ENCODE measurements at regions not wholly inside any gene's neighbourhood (a gene's known extent, or its start where the extent isn't known, plus 50 kb on each side); places are given as distances from the start of the nearest gene placed in this dataset.
"Not testable (repeated sequence)": the region's sequence is repeated elsewhere in the genome, so short reads cannot be mapped to it uniquely, and the experiment has no call there.

DNA sequence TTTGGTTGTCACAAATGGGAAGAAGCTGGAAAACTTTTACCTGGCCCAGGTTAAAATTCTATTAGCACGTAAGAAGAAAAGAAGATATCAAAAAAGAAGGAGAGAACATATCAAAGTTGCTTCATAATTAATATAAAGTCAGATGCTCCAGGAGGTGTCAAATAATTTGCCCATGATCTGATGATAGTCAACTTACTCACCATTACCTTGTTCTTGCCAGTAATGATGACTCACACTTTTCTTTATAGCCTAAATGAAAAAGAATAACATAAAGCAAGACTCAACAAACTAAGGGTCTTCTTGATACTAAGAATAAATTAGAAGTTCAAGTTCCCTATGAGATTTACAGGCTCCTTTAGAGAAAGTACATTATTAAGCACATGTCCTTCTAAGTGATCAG is 580.4 kb downstream of the TTLL7 start:
- Histone ChIP-seq H3K27me3 (no peaks in the 10 kb centered on the region), H3K36me3 (no peaks in the 10 kb centered on the region), H3K4me3 (no peak overlapping the region), H3K4me1 (no peaks in the 10 kb centered on the region), H3K27ac (no peak overlapping the region), H3K9me3 (no peaks in the 10 kb centered on the region)
- TF ChIP-seq, protein P1, sequence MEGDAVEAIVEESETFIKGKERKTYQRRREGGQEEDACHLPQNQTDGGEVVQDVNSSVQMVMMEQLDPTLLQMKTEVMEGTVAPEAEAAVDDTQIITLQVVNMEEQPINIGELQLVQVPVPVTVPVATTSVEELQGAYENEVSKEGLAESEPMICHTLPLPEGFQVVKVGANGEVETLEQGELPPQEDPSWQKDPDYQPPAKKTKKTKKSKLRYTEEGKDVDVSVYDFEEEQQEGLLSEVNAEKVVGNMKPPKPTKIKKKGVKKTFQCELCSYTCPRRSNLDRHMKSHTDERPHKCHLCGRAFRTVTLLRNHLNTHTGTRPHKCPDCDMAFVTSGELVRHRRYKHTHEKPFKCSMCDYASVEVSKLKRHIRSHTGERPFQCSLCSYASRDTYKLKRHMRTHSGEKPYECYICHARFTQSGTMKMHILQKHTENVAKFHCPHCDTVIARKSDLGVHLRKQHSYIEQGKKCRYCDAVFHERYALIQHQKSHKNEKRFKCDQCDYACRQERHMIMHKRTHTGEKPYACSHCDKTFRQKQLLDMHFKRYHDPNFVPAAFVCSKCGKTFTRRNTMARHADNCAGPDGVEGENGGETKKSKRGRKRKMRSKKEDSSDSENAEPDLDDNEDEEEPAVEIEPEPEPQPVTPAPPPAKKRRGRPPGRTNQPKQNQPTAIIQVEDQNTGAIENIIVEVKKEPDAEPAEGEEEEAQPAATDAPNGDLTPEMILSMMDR (IDR thresholded peaks at IDR 0.05): no peak
- ATAC-seq (no peak), DNase-seq (no peak)
- intact Hi-C loops (cut with DNase I): no loop called here

DNA sequence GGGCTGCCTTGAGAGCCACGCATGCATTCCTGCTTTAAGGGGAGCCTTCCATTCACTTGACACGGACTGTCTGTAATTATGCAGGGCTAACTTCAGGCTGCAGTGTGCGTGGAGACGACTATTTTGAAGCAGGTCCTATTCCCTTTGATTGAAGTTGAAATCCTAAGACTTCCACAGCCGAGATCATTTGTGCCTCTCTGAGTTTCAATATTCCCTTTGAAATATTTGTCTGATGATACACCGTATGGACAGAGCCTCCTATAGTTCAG is 585.2 kb downstream of the TTLL7 start:
- intact Hi-C loops (cut with DNase I); H3K27ac ChIP-seq; H3K4me1 ChIP-seq; DNase-seq; ATAC-seq; H3K27me3 ChIP-seq; H3K36me3 ChIP-seq; H3K9me3 ChIP-seq; H3K4me3 ChIP-seq: not testable (repeated sequence)

DNA sequence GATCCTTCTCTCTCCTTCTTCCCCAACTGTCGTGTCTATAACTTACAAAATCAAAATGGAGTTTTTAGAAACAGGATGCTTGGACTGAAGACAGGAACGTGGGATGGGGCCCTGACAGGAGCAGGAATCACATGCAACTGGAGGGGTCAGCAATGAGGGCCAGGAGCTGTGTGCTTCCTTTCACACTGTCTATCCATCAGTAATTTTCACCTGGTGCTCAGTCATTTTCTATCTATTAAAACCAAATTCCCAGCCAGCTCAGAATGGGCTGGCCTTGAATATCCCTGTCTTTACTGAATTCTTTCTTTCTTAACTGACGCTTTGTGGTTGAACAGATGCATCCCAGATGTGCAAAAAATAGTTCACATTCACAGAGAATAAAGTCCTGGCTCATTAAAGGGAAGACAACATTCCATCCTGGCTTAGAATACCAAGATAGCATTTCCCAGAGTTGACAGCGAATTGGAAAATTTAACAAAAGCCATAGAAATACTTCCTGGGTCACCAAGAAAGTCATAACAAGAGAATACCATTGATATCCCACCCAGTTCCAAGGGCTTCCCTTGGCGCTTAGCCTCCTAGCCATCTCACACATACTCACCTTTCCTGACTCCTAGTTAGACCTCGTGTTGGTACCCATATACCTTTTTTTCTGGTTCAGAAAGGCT is 588.1 kb downstream of the TTLL7 start:
- DNase-seq; H3K4me3 ChIP-seq; H3K36me3 ChIP-seq; H3K9me3 ChIP-seq; intact Hi-C loops (cut with DNase I); H3K27me3 ChIP-seq; H3K4me1 ChIP-seq; ATAC-seq; H3K27ac ChIP-seq: not testable (repeated sequence)

DNA sequence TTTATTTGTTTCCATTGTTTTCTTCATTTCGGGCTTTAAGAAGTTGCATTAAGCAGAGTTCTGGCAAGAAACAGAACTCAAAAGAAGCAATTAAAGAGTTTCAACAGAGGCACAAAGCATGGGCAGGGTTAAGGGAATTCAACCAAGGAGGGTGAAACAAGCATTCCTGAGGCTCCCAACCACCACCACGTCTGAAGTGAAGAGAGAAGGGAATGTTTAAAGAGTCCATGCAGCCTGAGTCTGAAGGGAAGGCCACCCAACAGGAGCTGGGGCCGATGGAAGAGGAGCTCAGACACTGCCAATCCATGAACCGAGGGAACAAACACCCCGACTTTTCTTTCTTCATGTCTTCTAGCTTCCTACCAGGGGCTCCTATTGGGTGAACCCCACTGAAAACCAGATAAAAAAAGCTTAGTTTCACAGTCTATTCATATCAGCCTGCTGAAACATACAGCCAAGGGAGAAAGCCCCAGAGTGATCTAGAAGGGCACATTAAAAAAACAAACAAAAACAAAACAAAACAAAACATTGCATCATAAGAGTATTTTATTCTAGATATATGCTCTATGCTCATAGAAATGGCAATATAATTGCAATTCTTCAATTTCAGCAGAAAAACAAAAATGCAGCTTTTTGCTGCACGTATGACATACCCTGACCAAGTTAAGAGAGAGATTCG is 592.1 kb downstream of the TTLL7 start:
- H3K27me3 ChIP-seq; H3K4me1 ChIP-seq; H3K9me3 ChIP-seq; intact Hi-C loops (cut with DNase I); DNase-seq; H3K36me3 ChIP-seq; H3K27ac ChIP-seq; H3K4me3 ChIP-seq: not testable (repeated sequence)
- ATAC-seq: peak; percentile 52

DNA sequence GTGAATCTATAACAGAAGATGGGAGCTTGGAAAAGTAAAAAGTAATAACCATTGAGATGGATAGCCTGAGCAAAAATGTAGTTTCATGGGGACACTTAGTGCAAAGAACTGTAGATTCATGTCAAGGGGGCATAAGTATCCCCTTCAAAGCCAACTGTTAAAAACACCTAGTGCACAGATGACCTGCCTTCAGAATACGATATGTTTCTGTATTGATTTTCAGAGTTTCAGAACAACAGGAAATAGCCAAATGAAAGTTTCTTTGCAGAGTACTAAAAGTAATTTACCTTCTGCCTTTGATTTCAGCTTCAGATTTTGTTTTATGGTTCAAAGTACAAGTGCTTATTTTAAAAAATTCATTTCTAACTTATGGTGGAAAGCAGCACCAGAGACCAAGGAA is 593.1 kb downstream of the TTLL7 start:
- H3K9me3 ChIP-seq; H3K27ac ChIP-seq; H3K27me3 ChIP-seq; H3K36me3 ChIP-seq; intact Hi-C loops (cut with DNase I); H3K4me1 ChIP-seq; DNase-seq; H3K4me3 ChIP-seq; ATAC-seq: not testable (repeated sequence)

DNA sequence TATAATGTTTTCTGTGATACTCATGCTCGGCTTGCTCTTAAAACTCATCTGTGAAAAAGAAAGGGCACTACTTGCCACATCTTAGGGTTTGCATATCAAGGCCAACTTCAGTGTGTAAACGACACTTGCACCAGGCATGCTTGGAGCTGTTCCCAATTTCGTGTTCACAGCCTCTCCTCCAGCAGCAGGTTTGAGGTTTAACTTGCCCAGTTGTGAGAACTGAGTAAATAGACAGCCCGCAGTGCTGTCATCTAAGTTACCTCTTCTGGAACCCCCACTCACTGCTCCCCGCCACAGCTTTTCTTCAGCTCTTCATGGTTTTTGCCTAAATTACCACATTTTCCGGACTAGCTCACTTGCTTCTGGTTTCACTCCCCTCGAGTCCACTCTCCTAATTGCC is 595.4 kb downstream of the TTLL7 start:
- H3K4me3 ChIP-seq; H3K36me3 ChIP-seq; H3K27ac ChIP-seq; DNase-seq; intact Hi-C loops (cut with DNase I); H3K27me3 ChIP-seq; H3K9me3 ChIP-seq; H3K4me1 ChIP-seq: not testable (repeated sequence)
- peak; percentile 65 for ATAC-seq

DNA sequence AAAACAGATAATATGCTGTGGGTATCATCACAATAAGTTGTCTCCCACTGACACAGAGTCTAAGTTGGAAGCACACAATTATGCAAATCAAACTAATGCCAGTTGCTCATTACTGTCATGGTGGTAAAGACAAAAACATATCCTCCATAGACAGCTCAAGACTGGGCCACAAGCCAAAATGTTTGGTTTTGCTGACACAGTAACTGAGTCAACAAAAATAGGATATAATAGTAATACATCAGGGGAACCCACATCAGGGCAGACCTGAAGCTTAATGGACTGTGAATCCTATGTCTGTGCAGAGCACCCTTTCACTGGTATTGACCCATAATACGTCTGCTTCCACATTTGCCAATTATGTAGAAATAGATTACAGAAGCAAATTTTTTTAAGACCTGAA is 597.8 kb downstream of the TTLL7 start:
- H3K27ac ChIP-seq; H3K4me3 ChIP-seq; H3K36me3 ChIP-seq; H3K9me3 ChIP-seq; H3K27me3 ChIP-seq; intact Hi-C loops (cut with DNase I); H3K4me1 ChIP-seq; ATAC-seq; DNase-seq: not testable (repeated sequence)

DNA sequence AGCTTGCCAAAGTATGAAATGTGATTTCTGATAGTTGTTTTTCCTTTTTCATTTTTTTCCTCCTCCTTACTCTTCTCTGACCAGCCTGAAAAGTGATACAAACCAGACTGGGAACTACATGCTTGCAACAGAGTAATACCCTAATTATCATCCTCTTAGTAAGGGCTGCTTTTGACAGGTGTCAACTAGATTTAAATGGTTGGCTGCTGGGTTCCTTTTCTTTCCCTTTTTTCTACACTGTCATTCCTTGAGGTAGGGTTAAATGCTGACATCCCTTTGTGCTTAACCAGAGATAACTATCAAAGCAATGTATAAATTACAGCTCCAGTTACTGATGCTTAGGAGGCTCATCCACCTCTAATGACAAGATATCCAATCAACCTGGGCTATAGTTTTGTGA is 598.8 kb downstream of the TTLL7 start:
- H3K4me3 ChIP-seq; H3K27me3 ChIP-seq; H3K4me1 ChIP-seq; H3K36me3 ChIP-seq; H3K27ac ChIP-seq; intact Hi-C loops (cut with DNase I); H3K9me3 ChIP-seq; DNase-seq; ATAC-seq: not testable (repeated sequence)

DNA sequence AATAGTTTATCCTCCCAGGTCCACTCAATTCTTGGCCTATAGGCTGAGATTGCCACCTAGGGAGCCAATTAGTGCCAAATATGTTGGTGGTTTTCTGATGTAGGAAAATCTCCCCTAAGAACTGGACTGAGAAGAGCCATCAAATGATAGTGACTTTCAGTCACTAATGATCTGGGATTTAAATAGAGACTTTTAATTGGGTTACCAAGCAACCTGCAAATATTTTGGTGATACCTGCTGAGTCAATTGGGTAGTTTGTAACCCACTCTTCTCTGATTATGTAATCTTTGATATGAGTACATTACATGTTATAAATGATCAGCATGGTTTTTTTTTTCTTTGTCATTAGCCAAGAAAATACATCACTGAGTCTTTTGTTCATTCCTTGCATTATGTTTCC is 600.8 kb downstream of the TTLL7 start:
- DNase-seq; intact Hi-C loops (cut with DNase I); H3K4me1 ChIP-seq; H3K27ac ChIP-seq; H3K4me3 ChIP-seq; H3K36me3 ChIP-seq; H3K9me3 ChIP-seq; ATAC-seq; H3K27me3 ChIP-seq: not testable (repeated sequence)

DNA sequence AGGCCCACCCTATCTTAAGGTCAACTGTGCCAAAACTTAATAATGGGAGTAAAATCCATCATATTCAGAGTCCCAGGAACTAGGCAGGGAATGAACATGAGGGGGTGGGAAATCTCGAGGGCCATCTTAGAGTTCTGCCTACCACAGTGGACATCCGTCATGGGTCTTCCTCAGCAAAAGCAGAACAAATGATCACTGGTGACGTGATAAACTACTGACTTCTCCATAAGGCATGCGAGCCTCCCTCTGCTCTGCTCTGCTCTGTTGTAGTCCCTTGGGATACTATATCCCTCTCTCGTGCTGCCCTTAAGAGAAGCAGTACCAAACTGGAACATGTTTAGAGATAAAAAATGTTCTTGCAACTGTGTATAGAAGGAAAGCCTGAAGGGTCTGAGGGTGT is 603.8 kb downstream of the TTLL7 start:
- H3K27me3 ChIP-seq; H3K27ac ChIP-seq; H3K4me1 ChIP-seq; H3K9me3 ChIP-seq; H3K4me3 ChIP-seq; ATAC-seq; H3K36me3 ChIP-seq; intact Hi-C loops (cut with DNase I); DNase-seq: not testable (repeated sequence)

DNA sequence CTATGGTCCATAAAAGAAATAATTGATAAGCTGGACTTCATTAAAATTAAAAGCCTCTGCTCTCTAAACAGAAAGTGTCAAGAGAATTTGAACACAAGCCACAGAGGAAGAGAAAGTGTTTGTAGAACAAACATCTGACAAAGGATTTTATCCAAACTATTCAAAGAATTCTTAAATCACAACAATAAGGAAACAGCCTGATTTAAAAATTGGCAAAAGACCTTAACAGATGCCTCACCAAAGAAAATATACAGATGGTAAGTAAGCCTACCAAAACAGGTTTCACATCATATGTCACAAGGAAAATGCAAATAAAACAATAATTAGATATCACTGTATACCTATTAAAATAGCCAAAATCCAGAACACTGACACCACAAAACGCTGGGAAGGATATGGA is 612.0 kb downstream of the TTLL7 start:
- not testable (repeated sequence) for ATAC-seq, H3K4me1 ChIP-seq

DNA sequence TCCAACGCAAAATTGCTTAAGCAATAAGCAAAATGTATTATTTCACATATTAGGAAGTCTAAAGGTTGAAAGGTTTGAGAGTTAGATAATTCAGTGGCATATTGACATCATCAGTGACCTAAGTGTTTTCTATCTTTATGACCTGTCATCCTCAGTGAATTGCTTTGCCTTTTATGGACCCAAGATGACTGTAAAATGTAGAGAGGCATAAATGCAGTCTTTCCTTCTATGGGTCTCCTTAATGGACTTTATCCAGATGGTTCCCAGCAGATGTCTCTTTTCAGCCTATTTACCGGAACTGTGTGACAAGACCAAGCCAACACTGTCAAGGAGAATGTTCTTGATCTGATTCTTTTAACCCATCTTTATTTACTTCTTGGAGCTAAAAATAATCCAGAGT is 615.8 kb downstream of the TTLL7 start:
- H3K4me3 ChIP-seq; DNase-seq; H3K36me3 ChIP-seq; H3K27ac ChIP-seq; H3K27me3 ChIP-seq; H3K4me1 ChIP-seq; ATAC-seq; intact Hi-C loops (cut with DNase I): not testable (repeated sequence)
- H3K9me3 ChIP-seq: peaks cover 0 to 16% of the 10 kb centered on the region in 2 donors

More for the DNA sequence above, 612.0 kb downstream of the TTLL7 start:
- H3K4me3 ChIP-seq; DNase-seq; H3K27ac ChIP-seq; H3K27me3 ChIP-seq; H3K36me3 ChIP-seq; intact Hi-C loops (cut with DNase I): not testable (repeated sequence)
- H3K9me3 ChIP-seq: peaks cover 0 to 14% of the 10 kb centered on the region in 2 donors

DNA sequence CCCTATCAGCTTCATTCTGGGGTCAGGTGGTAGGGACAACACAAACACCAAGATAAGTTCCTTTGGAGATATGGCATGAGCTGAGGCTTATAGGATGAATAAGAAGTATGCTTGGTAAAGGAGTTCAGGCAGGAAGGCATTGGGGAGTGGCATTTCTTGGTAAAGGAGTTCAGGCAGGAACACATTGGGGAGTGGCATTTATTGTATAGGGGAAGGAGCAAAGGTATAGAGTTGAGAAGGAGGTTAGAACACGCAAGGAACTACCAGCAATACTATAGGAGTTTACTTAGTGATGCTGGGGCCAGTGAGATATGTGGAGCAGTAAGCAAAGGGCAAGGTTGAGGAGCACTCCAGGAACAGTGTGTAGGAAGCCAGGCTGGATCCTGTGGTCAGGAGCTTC is 625.9 kb downstream of the TTLL7 start:
- DNase-seq; H3K27ac ChIP-seq; H3K4me3 ChIP-seq; H3K36me3 ChIP-seq; H3K4me1 ChIP-seq; H3K27me3 ChIP-seq; intact Hi-C loops (cut with DNase I); H3K9me3 ChIP-seq; ATAC-seq: not testable (repeated sequence)

Measured in left lung (tissue), 4 donors.